ENCODE measurements at regions not wholly inside any gene's neighbourhood (a gene's known extent, or its start where the extent isn't known, plus 50 kb on each side); places are given as distances from the start of the nearest gene placed in this dataset.

DNA sequence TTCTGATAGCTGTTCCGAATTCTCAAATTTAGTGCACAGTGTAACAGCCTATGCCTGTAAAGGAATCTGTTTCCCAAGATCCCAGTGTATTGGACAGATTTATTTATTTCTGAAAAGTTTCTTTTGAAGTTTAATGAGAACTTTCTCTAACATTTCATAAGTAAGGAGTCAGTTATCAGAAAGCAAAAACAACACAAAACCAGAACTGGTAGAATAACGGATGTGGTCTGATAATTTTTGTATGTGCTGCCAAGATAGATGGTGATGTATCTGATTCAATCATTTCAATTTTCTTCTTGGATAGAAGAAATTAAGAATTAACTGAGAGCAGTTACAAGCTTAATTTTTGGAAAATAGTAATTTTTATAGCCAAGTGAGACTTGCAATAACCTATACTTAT lies 374.3 kb downstream of the SOCS6 start:
- no peak for DNase-seq (ENCODE audit: low read depth)

DNA sequence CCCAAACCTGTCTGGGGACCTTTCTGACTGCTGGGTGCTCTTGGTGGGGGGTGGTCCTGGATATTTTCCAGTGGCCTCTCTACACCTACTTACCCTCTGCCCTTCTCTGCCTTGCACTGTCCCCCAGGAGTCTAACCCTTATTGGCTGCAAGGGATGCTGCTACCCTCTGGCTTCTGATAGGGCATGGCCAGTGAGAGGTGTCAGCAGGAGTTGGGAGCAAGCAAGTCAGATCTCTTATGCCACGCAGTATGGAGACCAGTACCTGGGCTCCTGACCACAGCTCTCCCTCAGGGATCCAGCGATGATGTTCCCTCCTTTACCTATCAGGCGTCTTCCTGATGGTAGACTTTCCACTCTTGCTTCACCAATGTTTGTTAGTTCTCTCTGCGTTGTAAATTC lies 373.7 kb downstream of the SOCS6 start:
- DNase-seq (ENCODE audit: low read depth): no peak

DNA sequence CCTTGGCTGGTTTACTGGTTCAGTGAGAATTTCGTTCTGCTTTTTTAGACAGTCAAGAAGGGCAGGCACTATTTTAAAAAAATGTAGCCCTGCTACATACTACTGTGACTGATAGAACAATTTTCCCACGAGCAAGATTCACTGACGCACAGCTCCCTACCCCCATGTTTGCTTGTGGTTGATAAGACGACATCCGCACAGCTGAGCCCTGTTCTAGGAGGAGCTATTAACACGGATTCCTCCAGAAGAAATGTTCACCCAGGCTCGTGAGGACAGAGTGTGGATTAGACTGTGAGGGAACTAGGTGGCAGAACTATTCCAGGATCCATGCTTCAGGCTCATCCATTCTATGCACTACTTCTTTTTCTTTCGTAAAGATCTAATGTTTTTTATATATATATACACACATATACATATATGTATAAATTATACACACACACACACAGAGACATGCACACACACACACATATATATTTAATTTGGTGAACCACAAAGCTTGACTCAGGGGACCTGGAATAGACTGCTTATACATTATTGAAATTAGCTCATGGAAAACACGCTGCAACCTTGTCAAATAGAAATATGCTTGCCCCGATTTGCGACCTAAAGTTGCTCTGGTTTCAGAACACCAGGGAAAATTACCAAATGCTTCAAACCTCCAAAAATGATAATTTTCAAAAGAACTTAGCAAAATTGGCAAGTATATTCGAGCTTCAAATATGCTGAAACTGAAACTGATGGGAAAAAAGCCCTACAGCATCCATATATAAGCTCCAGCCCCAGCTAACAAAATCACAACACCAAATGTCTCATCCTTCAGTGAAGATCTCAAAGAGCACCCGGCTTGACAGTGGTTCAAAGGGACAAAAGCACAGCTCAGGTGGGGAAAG lies 370.4 kb downstream of the SOCS6 start:
- no peak for DNase-seq (ENCODE audit: low read depth)

DNA sequence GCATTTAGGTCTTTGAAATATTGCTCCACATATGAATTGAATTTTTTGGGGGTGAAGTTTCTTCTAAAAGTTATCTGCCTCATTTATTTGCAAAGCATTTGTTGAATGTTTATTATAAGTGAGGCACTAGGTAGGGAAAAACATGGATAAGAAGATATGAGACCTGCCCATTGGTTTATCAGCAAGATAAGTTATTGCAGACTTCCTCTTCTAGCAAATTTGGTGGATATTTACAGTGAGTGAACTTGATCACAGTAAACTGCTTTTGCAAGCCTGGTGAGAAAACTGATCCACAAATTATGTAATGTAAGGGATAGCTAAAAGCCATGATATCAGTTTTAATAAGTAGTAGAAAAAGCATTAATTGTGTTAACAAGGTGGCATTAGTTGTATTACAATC lies 364.8 kb downstream of the SOCS6 start:
- DNase-seq (ENCODE audit: low read depth): no peak

DNA sequence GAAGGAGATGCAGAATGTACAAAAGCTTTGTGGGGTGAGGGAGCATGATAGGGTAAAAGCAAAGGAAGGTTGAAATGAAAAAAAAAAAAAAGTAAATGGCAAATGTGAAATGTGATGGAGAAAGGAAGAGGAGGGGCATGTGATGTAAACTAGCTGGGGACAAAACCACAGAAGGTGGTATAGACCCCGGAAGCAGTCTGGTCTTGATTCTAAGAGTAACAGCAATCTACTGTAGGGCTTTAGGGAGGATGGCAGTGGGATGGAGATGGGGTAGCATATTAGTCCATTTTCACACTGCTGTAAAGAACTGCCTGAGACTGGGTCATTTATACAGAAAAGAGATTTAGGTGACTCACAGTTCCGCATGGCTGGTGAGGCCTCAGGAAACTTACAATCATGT lies 362.0 kb downstream of the SOCS6 start:
- DNase-seq (ENCODE audit: low read depth): no peak

DNA sequence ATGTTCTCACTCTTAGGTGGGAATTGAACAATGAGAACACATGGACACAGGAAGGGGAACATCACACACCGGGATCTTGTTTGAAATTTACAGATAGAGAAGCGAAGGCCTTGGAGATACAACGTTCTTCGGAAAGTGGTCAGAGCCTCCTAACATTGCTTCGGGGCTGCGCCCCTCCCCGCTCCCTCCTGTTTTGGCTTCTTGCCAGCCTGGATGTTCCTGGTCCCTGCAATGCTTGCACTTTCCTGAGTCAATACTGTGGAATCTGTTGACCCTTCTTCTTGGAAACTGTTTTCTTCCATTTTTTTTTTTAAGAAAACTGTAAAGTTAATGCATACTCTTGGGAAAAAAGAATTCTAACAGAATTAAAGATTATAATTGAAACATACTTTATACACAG lies 360.8 kb downstream of the SOCS6 start:
- no peak for DNase-seq (ENCODE audit: low read depth)

DNA sequence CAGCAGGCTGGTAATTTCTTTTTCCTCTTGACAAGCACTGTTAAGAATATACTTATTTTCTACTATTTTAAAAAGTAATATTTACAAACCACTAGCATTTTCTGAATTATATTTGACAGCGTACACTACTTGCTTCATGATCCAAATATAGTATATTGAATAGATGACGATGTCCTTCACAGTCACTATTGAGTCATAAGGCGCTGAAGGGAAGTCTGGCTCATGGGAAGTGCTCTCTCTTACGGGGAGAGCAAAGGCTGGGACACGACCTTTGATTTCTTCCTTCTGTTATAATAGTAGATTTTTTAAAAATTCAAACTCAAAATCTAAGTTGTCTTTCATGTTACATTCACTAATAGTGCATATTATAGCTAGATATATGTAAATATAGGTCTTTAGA lies 357.1 kb downstream of the SOCS6 start:
- DNase-seq (ENCODE audit: low read depth): no peak

DNA sequence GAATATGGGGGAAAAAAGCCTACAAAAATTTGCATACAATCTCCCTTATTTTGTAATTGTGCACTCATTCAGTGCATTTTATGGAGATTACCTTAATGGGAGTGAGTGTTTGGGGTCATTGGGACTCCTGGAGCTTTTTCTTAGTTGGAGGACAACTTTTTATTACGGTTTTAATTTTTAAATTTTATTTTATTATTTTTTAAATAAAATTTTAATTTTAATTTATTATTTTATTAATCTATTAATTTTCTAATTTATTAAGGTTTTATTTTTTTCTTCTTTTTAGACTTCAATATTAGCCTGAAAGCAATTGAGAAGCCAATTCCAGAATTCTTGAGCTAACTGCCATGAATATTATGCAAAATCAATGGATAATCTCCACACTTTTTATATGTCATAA lies 355.0 kb downstream of the SOCS6 start:
- no peak for DNase-seq (ENCODE audit: low read depth)

DNA sequence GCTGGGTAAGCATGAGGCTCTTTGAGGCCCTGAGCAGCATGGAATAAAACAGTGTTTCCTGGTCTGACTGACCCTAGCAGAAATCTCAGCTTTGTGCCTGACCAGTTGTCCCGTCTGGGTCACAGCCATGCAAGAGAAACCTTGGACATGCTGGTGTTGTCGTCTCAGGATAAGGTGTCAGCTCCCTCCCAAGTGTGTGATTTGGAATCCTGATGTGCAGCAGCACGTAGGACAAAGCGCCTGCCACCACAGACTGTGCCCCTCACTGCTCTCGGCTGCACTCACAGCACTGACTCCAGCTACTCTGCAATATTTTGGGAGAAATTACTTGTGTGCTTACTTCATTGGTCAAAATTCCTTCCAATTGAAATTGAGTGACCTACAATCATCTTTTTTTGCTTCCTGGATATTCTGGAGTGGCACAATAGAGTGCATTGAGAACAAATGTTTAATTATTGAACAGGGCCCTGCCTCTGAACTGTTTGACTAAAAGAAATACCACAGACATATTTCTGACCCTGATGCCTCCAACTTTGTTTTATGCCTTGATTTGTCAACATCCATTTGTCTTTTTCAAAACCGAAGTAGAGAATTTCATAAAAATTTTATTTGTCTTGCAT lies 352.4 kb downstream of the SOCS6 start:
- DNase-seq (ENCODE audit: low read depth): no peak

DNA sequence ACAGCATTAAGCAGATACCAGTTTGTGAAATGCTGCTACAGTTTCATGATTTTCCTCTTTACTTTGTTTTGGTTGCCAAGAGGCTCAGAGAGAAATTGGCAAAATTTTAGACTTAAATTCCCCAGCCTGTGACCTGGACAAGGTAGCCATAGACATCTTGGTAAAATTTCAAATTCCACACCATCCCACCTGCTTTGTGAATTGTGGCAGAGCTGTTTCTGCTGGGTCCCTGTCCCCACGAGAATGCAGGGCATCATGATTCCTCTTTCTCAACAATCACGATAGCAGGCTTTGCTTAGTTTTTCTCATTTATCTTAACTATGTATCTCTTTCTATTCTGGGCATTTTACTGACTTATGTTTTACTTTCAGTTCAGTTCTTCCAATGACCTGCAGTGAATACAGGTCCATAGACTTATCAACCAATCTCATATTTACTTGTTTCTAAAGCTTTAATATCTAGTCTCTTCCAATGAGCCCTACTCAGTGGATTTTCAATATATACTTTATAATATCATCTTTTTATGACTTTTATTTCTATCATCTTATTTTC lies 351.6 kb downstream of the SOCS6 start:
- no peak for DNase-seq (ENCODE audit: low read depth)

DNA sequence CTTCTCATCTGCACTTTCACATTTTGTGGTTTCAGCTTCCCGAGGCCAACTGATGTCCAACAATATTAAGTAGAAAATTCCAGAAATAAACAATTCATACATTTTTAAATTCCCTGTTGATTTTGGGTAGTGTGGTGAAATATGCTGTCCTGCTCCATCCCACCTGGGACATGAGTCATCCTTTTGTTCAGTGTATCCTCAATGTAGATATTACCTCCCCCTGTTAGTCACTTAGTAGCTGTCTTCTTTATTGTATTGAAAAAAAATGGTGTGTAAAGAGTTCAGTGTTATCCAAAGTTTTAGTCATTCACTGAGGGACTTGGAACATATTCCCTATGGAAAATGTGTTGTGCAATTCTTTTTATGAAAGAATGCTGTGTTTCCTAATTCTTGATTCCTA lies 348.1 kb downstream of the SOCS6 start:
- DNase-seq (ENCODE audit: low read depth): no peak

DNA sequence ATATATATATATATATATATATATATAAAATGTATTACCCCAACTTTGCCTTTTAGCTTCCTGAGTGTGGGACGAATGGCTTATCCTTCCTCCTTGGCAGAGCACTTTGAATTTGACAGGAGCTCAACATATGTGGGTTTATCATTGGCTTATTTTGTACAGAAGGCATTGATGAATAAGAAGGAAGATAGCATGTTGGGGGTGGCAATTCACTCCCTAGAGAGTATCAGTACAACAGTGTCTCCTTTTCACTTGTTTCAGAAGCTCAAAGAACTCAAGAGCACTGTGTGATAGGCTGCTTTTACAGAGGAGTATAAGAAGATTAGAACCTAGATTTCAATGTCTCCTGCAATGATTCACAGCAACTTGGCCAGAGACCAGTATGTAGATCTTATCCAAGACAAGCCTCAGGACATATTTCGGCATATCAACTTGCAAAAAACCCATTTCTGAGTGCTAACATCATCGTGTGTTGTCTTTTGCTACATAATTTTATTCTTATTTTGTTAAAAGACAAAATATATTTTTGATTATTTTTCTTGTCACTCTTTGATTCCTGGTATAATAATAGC lies 345.8 kb downstream of the SOCS6 start:
- DNase-seq (ENCODE audit: low read depth): no peak

DNA sequence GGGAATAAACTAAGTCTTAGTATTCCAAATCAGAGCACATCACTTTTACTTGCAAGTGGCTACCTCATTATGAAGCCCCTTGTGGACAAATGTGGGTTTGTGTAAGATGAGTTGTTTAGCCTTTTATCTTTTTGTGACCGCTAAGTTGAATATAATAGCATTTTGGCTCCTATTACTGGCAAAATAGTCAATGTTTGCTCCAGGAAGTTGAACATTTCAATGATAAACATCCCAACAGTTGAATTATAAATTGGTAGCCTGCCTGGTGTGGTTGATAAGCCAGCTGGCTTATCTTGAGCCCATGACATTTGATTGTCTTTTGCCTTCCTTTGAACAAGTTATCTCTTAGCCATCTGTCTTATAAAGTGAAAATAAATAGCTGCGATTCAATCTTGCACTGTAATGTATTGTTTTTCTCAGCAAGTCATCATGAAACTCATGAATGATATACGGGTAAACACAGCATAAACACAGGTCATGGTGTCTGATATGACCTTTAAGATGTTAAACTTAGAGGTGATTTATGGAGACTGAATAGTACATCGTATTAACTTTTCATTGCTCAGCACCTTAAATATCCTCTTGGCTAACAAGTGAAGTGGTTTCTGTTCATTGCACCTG lies 338.4 kb downstream of the SOCS6 start:
- no peak for DNase-seq (ENCODE audit: low read depth)

DNA sequence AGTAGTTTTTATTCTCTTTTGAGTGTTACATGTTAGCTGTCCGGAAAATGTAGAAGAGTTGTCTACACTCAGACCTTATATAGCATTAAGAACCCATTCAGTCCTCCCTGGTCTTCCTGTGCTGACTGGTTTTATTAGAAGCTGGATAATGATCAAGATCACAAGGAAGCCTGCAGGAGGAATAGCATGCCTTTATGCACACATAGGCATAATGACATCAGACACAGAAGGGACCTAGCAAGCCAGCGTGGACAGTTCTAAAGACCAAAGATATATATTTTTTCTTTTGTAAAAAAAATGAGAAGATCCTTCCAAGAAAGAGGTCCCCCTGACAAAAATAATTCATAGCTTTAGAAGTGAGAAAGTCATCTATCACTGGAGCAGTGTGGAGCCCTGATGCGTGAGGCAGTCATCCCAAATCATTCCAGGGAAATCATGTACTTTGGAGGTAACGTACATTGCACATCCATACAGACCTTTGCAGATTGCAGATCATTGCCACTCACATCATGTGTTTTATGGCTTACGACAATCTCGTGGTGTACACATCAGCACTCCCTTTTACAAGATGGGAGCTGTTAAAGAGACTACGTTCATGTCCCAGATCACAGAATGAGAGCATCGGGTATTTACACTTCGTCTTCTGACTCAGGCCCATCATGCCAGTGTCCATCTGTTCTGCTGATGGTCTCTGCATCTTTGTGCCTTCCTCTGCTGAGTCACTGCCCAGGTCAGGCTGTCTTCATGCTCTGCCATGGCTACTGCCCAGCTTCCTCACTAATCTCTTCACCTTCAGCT lies 334.0 kb downstream of the SOCS6 start:
- no peak for DNase-seq (ENCODE audit: low read depth)

DNA sequence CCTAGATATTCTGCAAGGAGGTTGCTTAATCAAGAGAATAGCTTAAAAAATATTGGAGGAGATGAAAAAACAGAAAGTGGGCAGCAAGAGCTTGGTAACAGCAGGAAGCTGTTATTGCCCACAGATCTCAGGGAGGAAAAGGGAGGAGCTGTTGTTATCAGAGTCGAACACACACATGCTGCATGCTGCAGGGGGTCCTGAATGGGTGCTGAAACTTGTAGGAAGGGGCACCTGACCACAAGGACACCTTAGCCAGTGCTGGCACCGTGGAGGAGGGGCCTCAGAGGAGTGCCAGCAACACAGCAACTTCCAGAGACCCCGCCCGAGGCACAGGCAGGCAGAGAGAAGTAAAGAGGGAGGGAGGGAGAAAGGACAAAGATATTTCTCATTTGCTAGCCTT lies 332.9 kb downstream of the SOCS6 start:
- DNase-seq (ENCODE audit: low read depth): no peak

DNA sequence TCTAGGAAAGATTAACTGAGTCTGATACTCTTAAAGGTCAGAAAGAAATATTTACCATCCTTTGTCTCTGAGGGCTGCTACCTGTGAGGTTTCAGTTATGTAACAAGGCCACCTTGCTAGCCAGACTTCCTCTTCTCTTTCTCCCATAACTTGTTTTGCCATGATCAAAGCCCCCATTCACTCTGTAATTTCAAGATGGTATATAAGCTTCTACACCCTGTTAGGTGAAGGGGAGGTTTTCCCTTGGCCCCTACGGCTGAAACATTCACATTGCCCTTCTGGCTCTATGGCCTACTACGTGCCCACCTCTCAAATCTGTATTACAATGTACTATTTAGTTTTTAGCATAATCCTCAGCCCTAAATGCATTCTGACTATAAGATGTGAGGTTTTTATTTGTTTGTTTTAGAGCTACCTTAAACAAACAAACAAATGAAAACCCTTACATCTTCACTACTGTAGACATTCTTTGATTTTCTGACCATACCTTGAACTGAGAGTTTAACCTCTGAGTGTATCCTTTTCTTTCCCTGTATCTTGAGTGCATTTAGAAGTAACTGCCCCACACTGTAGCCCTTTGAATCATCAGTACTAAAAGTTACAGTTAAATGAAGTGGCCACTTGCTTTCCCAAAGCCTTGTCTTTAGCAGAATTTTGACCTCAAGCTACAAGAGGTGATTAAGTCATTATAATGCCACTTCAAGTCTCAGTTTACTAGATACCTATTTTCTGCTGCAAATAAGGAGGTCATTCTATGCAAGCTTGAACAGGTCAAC lies 332.2 kb downstream of the SOCS6 start:
- DNase-seq (ENCODE audit: low read depth): no peak

DNA sequence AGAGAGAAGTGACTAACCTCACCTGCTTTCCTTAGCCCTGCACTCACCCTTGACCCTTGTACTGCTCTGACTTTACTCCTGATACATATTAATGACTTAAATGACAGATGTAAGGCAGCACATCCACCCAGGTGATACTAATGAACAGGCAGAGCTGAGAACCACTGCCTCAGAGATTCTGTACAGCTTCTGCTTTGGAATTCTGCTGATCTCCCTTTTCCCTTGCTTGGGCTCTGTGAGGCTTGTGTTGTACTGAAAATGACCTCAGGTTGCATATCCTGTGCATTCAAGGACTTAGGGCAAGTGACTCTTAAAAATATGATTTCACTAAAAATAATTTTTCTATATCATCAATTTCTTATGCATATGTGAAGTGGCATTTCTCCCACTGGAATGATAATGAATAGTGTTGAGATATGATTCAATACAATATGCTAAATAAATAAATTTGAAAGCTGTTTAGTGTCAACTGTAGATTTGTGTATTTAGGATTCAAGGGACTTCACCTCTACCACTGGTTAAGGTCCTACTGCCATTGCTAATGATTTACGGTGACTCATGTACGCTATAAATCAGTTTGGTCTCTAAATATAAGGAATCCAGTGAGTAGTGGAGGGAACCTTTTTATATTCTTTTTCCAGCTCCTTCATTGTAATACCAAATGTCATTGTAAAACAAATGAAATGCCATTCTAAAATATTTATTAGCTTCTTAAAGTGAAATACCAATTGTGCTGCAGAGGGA lies 328.3 kb downstream of the SOCS6 start:
- no peak for DNase-seq (ENCODE audit: low read depth)

DNA sequence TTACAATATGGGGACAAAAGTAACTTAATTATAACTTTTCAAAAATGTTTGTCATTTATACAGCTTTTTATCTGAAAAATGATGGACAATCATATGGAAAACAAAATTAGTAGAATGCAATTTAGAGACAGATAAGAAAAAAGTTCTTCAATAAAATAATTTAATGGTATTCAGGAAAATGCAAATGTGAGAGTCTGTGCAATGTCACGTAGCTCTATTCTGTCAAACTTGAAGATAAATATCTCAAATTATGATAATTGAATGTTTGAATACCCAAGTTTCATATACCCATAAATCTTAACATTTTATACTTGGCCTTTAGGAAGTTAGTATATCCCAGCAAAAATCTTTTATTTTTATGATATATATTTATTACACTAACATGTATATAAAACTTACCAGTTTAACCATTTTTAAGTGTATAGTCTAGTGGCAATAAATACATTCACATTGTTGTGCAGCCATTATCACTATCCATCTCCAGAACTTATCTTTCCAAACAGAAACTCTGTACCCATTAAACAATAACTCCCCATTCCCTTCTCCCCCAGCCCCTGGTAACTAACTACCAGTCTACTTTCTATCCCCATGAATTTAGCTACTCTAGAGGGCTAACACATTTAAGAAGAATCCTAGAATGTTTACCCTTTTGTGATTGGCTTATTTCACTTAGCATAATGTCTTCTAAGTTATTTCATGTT lies 311.5 kb downstream of the SOCS6 start:
- no peak for DNase-seq (ENCODE audit: low read depth)

DNA sequence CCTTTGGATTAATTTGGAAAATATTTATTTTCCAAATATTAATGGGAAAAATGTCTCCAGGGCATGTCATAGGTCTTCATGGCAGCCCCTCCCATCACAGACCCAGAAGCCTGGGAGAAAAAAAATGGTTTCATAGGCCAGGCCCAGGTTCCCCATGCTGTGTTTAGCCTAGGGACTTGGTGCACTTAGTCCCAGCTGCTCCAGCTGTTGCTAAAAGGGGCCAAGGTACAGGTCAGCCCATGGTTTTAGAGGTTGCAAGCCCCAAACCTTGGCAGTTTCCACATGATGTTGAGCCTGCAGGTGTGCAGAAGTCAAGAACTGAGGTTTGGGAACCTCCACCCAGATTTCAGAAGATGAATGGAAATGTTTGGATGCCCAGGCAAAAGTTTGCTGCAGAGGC lies 309.6 kb downstream of the SOCS6 start:
- no peak for DNase-seq (ENCODE audit: low read depth)

DNA sequence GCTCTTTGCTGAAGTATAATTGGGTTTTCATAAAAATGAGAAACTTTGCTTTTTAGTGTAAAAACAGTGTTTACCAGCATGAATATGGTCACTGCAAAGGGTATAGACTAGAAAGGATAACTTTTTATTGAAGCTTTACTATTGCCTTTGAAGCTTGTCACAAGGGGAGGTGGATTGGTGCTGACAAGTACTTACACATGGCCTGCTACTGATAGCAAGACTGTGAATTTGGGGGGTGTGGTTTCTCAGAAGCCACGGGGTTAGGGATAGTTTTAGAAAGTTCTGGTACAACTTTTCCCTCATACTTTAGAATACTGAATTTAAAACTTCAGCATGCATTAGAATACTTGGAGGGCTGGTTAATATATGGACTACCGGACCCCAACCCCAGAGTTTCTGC lies 294.1 kb downstream of the SOCS6 start:
- DNase-seq (ENCODE audit: low read depth): no peak
